HepG2 (cell line): ENCODE measurements at regions not wholly inside any gene's neighbourhood (a gene's known extent, or its start where the extent isn't known, plus 50 kb on each side); places are given as distances from the start of the nearest gene placed in this dataset.

Experiments used
- ASH2L ChIP-seq: fragments of 300-600, 200-600 bp; sonication (generic); IDR thresholded peaks from 2 replicates; pipeline ENCODE4 v1.7.0; 2017; ENCODE audit warnings: low read depth, mild to moderate bottlenecking, moderate library complexity, mixed read lengths, low read length; ENCODE audit not compliant: insufficient read length
- DPF2 ChIP-seq: sonication (generic); formaldehyde crosslinking; IDR thresholded peaks from 2 replicates; pipeline ENCODE4 v1.4.0; 2020; ENCODE audit warnings: mild to moderate bottlenecking, low read depth, missing genetic modification reagents, borderline replicate concordance
- GZF1 ChIP-seq: sonication (generic); formaldehyde crosslinking; IDR thresholded peaks from 2 replicates; pipeline ENCODE4 v1.5.1; 2020; ENCODE audit warnings: mild to moderate bottlenecking, missing genetic modification reagents
- ISL2 ChIP-seq: sonication (generic); formaldehyde crosslinking; IDR thresholded peaks from 2 replicates; pipeline ENCODE4 v1.5.0; 2020; ENCODE audit warnings: missing genetic modification reagents
- MZF1 ChIP-seq: sonication (generic); formaldehyde crosslinking; IDR thresholded peaks from 2 replicates; pipeline ENCODE4 v1.8.1; 2023; ENCODE audit warnings: mild to moderate bottlenecking, missing genetic modification reagents, borderline replicate concordance
- NCOA1 ChIP-seq: sonication (generic); formaldehyde crosslinking; IDR thresholded peaks from 2 replicates; pipeline ENCODE4 v1.9.0; 2021; ENCODE audit warnings: missing genetic modification reagents
- PRDM4 ChIP-seq: sonication (generic); formaldehyde crosslinking; IDR thresholded peaks from 2 replicates; pipeline ENCODE4 v1.9.0; 2021; ENCODE audit warnings: missing genetic modification reagents, borderline replicate concordance
- SOX6 ChIP-seq, 2 experiments: fragments of 450-650 bp in 1 of 2; sonication (generic) in 1 of 2; formaldehyde crosslinking in 1 of 2; IDR thresholded peaks; 2 replicates each; pipeline versions ENCODE4 v1.4.0 to v1.6.1; 2017 to 2020; ENCODE audit warnings: antibody characterized with exemption in 1 of 2, mild to moderate bottlenecking in 1 of 2, missing genetic modification reagents in 1 of 2
- TSC22D2 ChIP-seq: sonication (generic); formaldehyde crosslinking; IDR thresholded peaks from 2 replicates; pipeline ENCODE4 v1.5.1; 2020; ENCODE audit warnings: missing genetic modification reagents, mild to moderate bottlenecking, borderline replicate concordance
- ZNF83 ChIP-seq: sonication (generic); formaldehyde crosslinking; IDR thresholded peaks from 2 replicates; pipeline ENCODE4 v1.4.0; 2020; ENCODE audit warnings: missing genetic modification reagents, mild to moderate bottlenecking, borderline replicate concordance
- TF ChIP-seq, protein P1 (sequence below): IDR thresholded peaks from 2 replicates; pipeline ENCODE4 v1.4.0; 2020; ENCODE audit warnings: mild to moderate bottlenecking, missing genetic modification reagents
- TF ChIP-seq, protein P2 (sequence below): sonication (generic); formaldehyde crosslinking; IDR thresholded peaks from 2 replicates; pipeline ENCODE4 v1.5.0; 2020; ENCODE audit warnings: missing genetic modification reagents, mild to moderate bottlenecking, borderline replicate concordance
- TF ChIP-seq, protein P3 (sequence below): fragments of 450-650 bp; IDR thresholded peaks from 2 replicates; pipeline ENCODE4 v1.6.1; 2017

DNA sequence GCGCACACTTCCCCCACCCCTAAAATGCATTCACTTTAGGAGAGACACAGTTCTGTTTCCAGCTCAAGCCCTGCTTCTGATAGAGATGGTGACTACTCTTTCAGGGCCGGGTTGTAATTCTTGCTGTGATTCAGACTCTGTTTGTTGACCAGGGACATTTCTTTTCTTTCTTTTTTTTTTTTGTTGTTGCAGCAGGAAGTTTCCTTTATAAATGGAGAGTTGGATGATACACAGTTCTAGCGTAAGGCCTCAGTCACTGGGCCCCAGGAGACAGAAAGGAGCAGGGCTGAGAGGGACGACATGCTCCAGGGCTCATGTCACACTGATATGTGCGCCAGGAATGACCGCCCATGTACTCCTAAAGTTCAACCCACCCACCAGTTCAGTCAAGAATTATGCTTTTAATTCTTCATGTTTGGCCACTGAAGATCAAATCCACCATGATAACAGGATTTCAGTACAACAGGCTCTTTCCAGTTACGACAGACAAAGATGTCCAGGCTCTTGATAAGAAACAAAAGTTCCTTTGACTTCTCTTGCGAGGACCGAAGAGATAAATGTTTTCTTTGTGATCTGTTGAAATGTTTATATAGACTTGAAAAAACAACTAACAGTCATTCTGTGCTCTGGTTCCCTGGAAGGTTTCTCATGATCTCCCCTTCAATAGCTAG, 142.5 kb downstream of the CD164 start (continued):
- TF ChIP-seq, protein P1, sequence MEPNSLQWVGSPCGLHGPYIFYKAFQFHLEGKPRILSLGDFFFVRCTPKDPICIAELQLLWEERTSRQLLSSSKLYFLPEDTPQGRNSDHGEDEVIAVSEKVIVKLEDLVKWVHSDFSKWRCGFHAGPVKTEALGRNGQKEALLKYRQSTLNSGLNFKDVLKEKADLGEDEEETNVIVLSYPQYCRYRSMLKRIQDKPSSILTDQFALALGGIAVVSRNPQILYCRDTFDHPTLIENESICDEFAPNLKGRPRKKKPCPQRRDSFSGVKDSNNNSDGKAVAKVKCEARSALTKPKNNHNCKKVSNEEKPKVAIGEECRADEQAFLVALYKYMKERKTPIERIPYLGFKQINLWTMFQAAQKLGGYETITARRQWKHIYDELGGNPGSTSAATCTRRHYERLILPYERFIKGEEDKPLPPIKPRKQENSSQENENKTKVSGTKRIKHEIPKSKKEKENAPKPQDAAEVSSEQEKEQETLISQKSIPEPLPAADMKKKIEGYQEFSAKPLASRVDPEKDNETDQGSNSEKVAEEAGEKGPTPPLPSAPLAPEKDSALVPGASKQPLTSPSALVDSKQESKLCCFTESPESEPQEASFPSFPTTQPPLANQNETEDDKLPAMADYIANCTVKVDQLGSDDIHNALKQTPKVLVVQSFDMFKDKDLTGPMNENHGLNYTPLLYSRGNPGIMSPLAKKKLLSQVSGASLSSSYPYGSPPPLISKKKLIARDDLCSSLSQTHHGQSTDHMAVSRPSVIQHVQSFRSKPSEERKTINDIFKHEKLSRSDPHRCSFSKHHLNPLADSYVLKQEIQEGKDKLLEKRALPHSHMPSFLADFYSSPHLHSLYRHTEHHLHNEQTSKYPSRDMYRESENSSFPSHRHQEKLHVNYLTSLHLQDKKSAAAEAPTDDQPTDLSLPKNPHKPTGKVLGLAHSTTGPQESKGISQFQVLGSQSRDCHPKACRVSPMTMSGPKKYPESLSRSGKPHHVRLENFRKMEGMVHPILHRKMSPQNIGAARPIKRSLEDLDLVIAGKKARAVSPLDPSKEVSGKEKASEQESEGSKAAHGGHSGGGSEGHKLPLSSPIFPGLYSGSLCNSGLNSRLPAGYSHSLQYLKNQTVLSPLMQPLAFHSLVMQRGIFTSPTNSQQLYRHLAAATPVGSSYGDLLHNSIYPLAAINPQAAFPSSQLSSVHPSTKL (CRISPR knock-in tag) = 0 out of 2 replicates have a peak, but pooled peaks have one; percentile 11
- no peak for TF ChIP-seq PRDM4
- TF ChIP-seq, protein P2, sequence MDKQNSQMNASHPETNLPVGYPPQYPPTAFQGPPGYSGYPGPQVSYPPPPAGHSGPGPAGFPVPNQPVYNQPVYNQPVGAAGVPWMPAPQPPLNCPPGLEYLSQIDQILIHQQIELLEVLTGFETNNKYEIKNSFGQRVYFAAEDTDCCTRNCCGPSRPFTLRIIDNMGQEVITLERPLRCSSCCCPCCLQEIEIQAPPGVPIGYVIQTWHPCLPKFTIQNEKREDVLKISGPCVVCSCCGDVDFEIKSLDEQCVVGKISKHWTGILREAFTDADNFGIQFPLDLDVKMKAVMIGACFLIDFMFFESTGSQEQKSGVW (CRISPR knock-in tag) = no peak
- TF ChIP-seq DPF2 = no peak
- no peak for TF ChIP-seq MZF1
- no peak for TF ChIP-seq ZNF83
- no peak for TF ChIP-seq SOX6 (IDR thresholded peaks at IDR 0.05)
- TF ChIP-seq SOX6 (CRISPR knock-in tag; IDR thresholded peaks at IDR 0.05) = peak; percentile 52
- TF ChIP-seq TSC22D2 (CRISPR knock-in tag) = no peak
- TF ChIP-seq ASH2L = peak; percentile 21
- 0 out of 2 replicates have a peak, but pooled peaks have one; percentile 37 for TF ChIP-seq ISL2
- no peak for TF ChIP-seq NCOA1 (CRISPR knock-in tag)
- TF ChIP-seq, protein P3, sequence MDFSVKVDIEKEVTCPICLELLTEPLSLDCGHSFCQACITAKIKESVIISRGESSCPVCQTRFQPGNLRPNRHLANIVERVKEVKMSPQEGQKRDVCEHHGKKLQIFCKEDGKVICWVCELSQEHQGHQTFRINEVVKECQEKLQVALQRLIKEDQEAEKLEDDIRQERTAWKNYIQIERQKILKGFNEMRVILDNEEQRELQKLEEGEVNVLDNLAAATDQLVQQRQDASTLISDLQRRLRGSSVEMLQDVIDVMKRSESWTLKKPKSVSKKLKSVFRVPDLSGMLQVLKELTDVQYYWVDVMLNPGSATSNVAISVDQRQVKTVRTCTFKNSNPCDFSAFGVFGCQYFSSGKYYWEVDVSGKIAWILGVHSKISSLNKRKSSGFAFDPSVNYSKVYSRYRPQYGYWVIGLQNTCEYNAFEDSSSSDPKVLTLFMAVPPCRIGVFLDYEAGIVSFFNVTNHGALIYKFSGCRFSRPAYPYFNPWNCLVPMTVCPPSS = no peak
- TF ChIP-seq GZF1 (CRISPR knock-in tag) = no peak
- TF ChIP-seq, all 625 proteins: peak for 13
